NCI-H1694 (cell line): ENCODE measurements at regions not wholly inside any gene's neighbourhood (a gene's known extent, or its start where the extent isn't known, plus 50 kb on each side); places are given as distances from the start of the nearest gene placed in this dataset.
"Not testable (repeated sequence)": the region's sequence is repeated elsewhere in the genome, so short reads cannot be mapped to it uniquely, and the experiment has no call there.

Experiments used
- DNase-seq: peaks from one replicate; lab custom pipeline; 2025; lab: John Stamatoyannopoulos, UW

DNA sequence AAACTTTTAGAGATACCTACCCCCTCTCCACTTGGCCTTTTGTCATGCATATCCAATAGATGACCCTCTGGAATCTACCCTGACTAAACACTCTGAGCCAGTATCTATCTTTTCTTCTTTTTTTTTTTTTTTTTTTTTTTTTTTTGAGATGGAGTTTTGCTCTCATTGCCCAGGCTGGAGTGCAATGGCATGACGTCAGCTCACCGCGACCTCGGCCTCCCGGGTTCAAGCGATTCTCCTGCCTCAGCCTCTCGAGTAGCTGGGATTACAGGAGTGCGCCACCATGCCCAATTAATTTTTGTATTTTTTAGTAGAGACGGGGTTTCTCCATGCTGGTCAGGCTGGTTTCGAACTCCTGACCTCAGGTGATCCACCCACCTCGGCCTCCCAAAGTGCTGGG lies 50.8 kb upstream of the GRIN2B start:
- not testable (repeated sequence) for DNase-seq

DNA sequence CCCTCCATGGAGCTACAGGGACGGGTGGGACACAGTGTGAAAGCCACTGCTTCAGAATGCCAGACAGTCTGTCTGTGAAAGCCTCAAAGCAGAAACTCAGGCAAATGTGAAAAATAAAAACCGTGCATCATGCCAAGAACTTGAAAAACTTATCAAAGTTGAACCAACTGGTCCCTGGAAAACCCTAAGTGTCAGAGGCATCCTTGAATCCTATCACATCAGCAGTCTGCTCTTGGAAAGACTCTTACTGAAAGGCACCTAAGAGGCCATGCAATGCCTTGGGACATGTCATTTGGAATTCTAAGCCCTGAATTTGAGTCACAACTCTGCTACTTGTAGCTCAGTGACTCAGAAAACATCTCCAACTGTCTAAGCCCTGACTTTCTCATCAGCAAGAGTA lies 62.4 kb upstream of the GRIN2B start:
- DNase-seq: no peak

DNA sequence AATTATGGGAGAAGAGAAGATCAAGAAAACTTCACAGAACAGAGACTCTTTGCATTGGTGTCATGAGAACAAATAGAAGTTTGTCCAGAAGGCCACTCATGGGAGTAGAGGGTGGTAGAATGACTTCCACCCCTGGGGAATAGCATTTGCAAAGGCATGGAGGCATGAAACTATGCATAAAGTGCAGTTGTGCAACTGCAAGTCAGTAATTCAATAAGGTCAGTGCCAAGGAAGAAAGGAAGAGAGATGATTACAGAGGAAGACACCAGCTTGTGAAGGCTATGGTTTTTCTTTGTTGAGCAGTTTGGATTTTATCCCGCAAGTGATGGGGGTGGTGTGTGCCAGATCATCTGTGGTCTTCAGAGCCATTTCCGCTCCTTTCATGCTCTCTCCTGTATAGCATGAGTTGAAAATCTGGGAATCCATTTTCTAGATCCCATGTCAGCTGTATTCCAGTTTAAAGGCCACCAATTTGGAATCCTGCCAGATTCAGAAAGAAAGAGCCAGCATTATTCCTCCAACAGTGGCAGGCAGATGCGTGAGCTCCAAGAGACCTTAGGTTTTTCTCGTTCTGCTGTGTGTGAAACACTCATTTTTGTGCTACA lies 67.6 kb upstream of the GRIN2B start:
- DNase-seq: no peak

DNA sequence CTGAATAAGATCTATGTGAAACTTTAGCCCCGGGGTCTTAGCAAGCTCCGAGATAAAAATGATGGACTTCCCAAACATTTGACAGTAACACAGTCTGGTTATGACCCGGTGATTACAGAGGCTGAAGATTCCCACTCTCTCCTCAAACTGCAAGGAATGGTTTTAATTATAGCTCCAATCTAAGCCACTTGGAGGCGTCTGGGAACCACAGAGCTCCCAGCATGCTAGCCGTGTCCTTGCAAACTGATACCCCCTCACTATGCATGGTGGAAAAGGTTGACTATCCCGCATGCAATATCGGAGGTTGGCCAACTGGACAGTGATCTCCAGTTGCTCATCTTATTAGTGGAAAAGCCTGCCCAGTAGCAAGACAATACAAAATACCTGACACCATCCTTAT lies 76.5 kb upstream of the GRIN2B start:
- no peak for DNase-seq

DNA sequence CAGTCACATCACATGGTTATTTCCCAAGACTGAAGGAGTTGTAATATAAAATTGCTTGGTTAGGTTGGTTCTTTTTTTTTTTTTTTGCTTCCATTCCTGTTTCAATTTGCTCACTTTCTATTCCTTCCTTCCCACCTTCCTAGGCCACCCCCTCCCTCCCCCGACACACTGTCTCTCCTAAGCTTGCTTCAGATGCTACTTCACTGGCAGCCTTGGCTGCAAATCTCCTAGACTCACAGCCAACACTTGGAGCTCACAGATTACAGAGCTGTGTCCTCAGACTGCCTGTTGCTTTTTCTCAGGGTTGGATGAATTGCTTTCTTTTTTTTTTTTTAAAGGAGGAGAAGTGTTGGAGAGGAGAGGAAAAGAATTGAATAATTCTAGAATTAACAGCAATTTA lies 77.3 kb upstream of the GRIN2B start:
- DNase-seq: no peak

DNA sequence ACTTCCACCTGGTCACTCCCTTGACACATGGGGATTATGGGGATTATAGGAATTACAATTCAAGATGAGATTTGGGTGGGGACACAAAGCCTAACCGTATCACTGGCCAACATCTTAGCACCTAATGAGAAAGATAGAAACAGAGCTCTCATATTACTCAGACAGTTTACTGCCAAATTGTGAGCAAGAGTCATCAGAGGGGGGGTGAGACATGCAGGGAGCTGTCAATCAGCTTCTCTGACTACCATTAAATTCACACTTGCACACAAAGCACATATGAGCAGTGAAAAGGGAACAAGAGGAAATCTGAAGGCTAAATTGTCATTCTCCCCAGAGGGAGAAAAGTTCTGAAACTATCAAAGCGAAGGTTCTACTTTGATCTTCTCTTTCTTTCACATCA lies 78.1 kb upstream of the GRIN2B start:
- no peak for DNase-seq

DNA sequence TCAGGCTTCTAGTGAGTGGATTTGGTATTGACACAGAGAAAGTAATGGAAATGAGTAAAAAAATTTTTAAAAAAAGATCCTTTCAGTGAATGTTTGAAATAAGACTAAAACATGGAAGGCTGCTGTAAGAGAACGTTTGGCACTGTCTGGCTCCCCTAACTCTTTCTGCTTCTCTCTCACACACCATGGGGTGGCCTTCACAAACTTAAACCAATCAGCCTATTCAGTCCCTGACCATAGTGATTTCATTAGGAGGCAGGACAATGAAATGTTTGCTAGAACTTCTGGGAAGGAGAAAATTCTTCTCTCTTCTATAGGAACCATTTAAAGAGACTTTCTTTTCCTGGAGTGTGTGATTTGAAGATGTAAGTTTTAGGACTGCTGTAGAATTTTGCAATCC lies 84.2 kb upstream of the GRIN2B start:
- DNase-seq: no peak

DNA sequence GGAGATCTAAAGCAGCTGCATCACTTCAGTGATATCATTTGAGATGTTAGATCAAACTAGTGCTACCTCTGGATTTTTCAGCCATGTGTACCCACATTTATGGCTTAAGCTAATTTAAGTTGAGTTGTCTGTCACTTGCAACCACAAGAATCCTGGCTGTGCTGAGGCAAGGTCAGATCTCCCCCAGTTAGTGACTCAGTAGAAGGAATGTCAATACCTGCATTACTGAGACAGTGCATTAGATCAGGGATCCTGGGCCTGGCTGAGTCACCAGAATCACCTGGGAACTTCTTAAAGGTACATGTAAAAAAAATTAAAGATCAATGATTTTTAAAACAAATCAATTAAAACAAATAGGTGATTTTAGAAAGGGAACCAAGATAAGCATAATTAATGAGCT lies 84.6 kb upstream of the GRIN2B start:
- no peak for DNase-seq

DNA sequence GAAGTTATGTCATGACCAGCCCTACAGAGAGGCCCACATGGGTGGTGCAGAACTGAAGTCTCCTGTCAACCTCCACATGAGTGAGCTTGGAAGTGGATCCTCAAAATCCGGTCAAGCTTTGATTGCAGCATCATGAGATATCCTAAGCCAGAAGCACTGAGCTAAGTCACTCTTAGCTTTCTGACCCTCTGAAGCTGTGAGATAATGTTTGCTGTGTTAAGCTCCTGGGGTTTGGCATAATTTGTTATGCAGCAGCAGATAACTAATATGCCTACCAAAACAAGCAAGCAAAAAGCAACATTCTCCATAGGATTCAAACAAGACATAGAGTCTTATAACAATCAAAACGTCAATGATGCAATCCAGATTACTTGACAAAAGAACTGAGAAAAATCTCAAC lies 87.6 kb upstream of the GRIN2B start:
- DNase-seq: no peak

DNA sequence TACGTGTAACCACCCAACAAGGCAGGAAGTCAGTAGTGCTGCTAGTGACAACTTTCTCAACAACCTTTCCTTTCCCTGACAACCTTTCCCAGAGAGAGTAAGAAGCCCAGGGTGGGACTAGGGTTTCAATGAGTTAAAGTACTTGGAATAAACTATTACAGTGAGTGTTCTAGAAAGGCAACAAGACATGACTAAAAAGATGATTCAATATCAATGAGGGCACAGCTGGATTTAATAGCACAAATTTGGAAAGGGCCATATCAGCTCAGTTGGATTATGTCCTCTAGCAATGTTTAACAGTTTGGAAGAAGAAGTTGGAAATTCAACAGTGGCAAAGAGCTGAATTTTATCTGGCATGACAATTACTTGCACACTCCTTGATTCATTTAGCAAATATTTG lies 90.4 kb upstream of the GRIN2B start:
- DNase-seq: no peak

DNA sequence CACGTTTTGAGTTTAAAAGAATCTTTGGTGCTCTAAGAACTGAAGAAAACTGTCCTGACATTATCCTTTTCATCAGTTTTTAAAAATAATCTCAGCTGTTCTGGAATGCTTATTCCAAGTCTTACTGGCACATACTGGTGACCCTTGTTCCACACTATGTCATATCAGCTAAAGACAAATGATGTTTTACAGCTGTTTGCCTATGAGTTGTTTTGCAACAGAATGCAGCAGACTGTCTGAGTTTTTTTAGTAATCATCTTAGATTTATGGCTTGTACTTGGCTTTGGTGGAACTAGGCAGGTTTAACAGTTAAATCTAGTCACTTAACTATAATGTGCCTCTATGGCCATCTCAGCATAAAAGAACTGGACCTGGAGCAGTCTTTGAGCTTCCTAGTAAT lies 91.6 kb upstream of the GRIN2B start:
- no peak for DNase-seq

DNA sequence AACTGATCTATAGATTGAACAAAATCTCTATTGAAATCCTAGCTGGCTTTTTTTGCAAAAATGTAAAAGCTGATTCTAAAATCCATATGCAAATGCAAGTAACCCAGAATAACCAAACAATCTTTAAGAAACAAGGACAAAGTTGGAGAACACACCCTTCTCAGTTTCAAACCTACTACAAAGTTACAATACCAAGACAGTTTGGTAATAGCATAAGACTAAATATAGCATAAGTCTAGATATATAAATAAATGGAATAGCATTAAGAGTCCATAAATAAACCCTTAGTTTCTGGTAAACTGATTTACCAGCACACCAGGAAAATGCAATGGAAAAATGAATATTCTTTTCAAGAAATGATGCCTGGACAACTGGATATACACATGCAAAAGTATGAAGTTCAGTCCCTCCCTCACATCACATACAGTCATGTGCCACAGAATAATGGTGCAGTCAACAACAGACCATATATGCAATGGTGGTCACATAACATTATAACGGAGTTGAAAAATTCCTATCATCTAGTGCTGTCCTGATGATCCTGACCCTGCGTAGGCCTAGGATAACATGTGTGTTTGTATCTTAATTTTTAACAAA lies 94.5 kb upstream of the GRIN2B start:
- DNase-seq: no peak

DNA sequence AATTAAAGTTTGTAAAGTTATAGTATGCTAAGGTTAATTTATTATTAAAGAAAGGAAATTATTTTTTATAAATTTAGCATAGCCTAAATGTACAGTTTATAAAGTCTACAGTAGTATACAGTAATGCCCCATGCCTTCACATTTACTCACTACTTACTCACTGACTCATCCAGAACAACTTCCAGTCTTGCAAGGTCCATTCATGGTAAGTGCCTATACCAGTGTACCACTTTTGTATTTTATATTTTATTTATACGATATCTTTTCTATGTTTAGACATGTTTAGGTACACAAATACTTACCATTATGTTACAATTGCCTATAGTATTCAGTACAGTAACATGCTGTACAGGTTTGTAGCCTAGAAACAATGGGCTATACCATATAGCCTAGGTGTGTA lies 95.1 kb upstream of the GRIN2B start:
- no peak for DNase-seq

DNA sequence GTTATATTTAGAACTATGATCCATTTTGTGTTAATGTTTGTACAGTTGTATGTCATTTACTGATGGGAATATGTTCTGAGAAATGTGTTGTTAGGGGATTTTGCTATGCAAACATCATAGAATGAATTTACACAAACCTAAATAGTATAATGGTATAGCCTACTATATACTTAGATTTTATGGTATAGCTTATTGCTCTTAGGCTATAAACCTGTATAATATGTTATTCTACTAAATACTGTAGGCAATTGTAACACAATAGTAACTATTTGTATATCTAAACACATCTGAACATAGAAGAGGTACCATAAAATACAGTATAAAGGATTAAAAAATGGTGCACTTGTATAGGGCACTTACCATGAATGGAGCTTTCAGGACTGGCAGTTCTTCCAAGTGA lies 105.4 kb upstream of the GRIN2B start:
- DNase-seq: no peak

DNA sequence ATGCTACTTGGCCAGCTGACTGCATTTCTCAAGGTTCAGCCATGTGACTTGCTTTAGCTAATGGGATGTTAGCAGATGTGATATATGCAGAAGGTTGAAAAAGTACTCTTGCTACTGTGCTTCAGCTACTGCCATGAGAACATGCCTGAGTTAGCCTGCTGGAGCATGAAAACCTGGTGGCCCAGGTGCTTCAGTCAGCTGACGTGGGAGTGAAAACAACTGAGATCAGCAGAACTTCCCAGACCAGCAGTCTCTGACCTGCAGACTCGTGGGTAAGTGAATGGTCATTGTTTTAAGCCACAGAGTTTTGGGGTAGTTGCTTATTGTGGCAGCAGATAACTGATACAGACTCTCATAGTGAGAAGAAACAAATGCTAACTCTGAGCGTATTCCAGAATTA lies 118.6 kb upstream of the GRIN2B start:
- DNase-seq: no peak

DNA sequence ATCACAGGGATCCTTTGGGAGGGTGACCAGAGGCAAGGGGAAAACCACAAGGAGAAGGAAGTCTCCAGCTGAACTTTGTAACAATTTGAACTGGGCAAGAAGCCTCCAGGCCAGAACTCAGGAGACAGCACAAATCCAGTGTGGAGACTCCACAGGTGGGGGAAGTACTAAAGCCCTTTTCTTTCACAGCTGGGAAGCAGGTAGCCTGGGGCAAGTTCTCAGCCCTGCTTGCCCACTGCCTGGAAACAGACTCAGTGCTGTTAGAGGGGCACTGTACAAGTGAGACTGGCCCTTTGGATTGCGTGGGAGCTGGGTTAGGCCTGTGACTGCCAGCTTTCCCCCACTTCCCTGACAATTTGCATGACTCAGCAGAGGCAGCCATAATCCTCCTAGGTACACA lies 120.2 kb upstream of the GRIN2B start:
- DNase-seq: not testable (repeated sequence)

DNA sequence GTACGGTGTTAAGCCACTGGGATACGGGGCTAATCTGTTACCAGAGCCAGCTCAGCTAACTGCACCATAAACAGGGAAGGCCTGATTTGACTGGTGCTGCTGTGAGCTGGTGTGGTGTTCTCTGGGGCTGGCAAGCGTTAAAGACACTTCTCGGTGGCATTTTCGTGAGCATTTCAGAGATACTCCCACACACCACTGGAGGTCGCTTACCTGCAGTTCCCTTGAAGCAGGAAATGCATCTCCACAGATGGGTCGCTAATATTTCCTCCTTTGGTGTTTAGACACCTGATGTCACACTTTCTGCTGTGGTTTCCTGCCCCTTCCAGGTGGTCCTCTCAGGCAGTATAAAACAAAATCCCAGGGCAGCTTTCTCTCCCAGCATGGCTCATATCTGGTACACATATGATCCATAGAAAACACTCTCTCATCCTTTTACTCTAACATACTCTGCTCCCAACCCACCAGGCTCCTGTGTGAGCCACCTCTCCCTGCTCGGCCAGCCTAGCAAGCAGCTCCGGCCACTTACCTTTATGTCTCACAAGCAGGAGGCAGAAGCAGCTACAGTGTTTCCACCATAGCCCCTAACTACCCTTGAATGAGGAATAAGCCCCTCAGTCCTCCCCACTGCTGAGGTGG lies 129.9 kb upstream of the GRIN2B start:
- peak; percentile 37 for DNase-seq

DNA sequence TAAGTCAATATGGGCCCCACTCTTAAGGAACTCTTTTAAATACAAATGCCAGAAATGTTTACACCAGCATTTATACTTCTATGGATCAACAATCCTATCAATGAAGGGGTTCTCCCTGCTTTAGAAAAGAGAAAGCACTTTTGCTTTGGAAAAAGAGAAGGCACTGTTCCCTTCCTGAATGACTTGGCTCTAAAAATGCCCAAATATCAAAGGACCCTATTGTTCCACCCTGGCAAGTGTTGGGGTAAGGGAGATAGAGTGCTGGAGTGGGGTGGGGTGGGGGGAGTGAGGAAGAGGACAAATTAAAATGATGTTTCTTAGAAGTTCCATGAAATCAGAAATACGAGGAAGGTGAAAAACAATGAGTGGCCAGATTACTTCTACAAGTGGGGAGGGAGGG lies 131.6 kb upstream of the GRIN2B start:
- DNase-seq: no peak

DNA sequence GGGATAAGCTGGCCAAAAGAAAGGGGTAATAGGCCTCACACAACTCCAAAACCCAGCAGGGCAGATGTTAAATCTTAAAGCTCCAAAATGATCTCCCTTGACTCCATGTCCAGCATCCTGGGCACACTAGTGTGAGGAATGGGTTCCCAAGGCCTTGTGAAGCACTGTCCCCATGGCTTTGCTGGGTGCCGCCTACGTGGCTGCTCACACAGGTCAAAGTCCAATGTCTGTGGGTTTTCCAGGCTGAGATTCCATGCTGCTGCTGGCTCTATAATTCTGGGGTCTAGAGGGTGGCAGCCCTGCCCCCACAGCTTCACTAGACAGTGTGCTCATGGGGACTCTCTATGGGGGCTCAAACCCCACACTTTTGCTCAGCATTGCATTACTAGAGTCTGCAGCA lies 145.3 kb upstream of the GRIN2B start:
- no peak for DNase-seq

DNA sequence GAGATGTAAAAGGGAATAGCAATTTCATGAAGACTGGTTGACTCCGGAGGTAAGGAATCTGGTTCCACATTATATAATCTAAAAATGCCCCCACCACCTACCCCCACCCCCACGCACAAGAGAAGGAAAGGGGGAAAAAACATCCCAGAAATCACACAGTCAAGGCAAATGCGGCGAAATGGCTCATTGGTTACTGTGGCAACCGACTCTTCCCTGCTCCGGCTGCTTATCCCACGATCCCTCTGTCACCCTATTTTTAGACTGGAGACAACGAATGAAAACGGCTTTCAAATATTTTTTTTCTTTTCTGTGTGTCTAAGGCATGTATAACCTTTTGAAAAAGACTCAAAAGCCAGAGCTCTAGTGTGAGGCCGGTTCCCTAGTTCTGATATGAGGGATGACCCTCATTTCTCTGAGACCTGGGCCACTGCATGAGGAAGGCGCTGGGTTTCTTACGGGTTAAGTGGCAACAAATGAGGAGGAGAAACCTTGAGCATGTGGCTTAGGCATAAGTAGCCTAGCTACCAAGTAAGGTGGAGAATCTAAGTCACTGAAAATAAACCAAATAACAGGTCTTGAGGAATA lies 148.3 kb upstream of the GRIN2B start:
- DNase-seq: no peak

DNA sequence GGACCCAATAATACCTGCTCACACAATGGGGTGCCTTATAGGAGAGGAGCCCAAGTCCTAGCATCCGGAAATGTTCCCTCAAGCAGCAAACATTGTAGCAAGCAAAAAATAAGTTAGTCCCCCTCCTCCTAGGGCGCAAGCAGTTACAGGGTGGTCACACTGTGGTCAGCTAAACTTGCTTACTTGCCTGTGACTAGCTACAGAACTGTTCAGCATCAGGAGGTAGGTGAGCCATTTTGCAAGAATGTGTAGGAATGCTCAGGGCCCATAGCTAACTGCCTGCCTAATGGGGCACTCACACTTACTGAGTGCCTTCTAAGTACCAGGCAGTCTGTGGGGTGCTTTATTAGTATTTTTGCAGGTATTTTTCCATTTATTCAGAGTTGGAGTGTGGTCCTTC lies 154.6 kb upstream of the GRIN2B start:
- no peak for DNase-seq

DNA sequence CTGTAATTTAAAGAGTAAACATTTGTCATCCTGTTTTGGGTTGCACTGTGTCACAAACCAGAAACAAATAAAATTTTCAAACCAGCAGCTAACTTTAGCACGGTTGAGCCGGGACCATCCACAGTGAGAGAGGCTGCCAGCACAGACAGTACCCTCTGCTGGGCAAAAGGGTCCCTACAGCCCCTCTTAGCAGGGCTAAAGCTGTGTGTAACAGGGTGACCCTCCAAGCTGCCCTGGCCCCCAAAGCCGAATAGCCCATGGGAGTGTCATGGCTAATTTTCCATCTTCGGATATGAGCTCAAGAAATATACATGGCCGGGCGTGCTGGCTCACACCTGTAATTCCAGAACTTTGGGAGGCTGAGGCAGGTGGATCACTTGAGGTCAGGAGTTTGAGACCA lies 157.1 kb upstream of the GRIN2B start:
- DNase-seq: no peak

DNA sequence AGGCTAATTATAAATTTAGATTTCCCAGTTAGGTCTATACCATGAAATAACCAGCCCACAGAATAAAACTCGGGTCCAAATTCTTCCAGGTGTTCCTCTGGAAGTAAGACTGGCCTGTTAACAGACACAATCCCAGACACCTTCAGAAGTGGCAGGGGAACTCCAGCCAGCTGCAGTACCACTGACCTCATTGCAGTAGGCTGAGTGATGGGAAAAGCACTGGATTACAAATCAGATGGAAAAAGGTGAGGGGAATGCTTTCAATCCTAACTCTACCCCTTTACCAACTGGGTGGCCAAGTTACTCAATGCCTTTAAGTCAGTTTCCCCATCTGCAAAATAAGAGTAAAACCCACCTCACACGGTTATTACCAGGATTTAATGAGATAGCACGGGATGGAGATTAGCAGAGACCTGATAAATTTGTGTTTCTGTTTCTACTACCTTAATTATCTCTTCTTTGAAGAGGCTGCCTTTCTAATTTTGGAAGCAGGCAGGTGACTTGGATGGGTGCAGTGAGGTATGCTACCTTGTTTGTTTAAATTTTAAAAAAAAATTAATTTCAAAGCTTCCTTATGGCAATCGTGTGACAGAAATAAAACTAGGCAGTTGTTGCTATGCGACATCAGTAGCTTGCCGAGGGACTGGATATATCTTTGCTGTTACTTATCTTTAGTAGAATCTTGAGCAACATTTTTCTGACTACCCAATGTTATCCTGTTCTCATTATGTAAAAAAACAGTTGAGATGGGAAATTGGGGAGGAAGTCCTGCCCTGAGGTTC lies 167.3 kb upstream of the GRIN2B start:
- DNase-seq: no peak
